COR-L47 (cell line): ENCODE measurements at regions not wholly inside any gene's neighbourhood (a gene's known extent, or its start where the extent isn't known, plus 50 kb on each side); places are given as distances from the start of the nearest gene placed in this dataset.
"Not testable (repeated sequence)": the region's sequence is repeated elsewhere in the genome, so short reads cannot be mapped to it uniquely, and the experiment has no call there.

ENCODE experiments used
- DNase-seq: peaks from one replicate; lab custom pipeline; 2025; lab: John Stamatoyannopoulos, UW

DNA sequence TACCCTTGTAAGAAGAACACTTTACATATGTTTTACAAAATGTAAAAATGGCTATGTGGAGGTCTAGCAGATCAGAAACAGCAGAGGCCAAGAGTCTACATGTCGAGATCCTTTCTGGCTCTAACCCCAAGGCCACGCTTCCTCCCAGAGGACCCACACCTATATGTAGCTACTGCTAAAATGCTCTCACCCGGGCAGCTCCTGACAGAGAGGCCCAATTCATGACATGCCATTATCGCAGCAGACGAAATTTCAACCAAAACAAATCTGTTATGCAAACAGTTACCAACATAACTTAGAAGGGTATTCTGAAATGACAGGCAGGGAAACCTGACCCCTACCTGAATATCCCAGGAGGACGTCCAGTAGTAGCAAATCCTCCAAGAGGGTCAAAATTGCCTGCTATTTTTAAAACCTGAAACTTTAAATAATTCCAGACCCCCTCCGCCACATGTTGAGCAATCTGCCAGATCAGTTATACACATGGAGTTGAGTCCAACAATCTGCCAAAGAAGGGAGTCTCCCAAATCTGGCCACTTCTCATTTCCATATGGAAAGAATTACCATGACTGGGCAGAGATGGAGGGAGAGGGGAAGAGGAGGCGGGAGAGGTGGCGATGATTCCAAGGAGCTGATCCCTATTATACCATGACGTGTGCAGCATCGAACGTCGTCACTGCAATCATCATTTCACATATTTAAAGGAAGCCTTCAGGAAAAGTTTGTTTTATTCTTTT is 192.9 kb upstream of the TBL1X start:
- DNase-seq, result no peak

DNA sequence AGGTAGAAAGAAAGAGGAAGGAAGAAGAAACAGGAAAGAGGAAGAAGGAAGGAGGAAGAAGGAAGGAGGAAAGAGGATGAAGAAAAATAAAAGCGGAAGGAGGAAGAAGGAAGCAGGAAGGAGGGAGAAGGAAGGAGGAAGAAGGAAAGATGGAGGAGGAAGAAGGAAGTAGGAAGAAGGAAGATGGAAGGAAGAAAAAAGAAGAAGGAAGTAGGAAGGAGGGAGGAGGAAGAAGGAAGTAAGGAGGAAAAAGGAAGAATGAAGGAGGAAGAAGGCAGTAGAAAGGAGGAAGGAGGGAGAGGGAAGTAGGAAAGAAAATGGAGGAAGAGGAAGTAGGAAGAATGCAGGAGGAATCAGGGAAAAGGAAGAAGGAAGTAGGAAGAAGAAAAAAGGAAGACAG is 191.1 kb upstream of the TBL1X start:
- no peak for DNase-seq

DNA sequence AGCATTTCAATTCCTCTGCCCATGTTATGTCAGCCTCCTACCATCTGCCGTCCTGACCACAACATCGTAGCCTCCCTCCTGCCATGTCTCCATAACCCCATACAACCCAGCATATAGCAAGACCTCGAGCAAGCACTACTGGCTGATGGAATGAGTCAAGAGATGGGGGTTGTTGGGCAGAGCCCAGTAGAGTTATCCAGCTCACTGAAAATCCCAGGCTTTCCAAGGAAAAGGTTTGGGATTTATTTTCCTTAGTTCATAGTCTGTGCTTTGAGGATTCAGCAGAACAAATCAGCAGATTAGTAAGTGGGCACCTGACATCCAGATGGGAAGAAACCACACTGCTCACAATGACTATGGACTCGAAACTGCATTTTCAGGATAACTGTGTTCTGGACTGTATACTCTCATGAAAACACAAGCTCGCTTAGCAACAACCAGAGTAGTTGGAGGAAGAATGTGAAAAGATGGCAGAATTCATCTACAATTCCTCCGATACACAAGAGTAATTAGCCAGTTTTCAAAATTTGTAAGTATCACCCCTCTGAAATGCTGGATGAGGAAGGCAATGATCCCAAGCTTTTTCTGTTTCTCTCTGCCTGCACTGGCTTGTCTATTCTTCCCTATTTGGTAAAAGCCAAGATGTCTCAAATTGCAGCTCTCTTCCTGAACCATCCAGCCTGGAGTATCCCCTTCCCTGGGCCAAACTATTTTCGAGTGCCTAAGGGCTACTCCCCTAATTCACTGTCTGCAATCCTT is 186.2 kb upstream of the TBL1X start:
- no peak for DNase-seq

DNA sequence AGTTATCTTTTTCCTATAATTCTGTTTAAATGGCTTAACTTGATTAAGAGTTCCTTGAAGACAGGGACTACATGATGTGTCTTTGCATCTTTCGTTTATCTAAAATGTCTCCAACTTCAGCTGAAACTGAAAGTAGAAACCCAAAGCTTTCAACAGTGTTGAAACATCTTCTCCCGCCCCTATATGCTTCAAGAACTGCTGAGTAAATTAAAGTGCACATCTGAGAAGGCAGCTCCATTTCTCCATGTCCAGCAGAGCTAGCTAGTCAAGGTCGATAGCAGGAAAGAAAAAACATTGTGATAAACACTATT is 185.7 kb upstream of the TBL1X start:
- no peak for DNase-seq

DNA sequence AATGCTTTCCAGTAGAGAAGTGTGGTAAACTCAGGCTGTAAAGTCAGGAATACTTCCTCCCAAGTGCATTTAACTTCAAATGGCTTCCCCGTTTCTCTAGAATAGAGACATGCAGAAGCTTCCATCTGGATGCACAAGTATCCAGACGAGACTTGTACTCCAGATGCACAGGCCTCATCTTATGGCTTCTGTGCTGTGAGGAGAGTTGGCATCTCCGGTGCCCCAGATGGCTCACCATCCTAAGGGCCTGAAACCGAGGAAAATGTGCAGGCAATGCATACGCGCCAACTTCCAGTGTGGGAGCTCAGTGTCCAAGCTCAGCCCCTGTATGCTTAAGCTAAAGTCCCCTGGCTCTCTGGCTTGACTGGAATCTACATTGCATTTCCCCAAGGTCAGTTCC is 184.0 kb upstream of the TBL1X start:
- no peak for DNase-seq

DNA sequence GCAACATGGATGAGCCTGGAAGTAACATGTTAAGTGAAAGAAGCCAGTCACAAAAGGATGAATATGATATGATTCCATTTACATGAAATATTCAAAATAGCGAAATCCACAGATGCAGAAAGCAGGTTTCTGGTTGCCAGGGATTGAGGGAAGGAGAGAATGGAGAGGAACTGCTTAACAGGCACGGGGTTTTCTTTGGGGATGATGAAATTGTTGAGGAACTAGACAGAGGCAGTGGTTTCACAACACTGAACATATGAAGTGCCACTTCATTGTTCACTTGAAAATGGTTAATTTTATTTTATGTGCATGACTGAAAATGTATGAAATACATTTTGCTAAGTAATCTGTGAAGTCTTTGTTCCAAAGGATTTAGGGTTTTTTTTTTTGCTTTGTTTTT is 182.5 kb upstream of the TBL1X start:
- DNase-seq, result no peak

DNA sequence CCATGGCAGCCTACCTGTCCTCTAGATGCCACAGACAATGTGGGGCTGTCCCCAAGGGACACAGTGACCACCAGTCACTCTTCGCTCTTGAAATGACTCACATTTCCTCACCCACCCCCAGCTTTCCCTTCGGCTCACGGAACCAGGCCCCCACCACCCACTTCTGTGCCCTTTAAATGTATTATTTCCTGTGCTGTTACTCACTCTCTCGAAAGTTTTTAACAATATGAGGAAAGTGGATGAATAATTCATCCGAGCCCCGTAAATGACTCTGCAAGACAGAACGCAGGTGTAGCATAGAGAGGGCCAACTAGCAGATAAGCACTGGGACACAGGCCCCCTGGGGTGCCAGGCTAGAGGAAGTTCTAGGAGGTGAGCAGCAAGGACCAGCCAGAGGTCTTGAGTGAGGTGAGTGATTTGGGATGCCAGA is 179.5 kb upstream of the TBL1X start:
- DNase-seq, result no peak

DNA sequence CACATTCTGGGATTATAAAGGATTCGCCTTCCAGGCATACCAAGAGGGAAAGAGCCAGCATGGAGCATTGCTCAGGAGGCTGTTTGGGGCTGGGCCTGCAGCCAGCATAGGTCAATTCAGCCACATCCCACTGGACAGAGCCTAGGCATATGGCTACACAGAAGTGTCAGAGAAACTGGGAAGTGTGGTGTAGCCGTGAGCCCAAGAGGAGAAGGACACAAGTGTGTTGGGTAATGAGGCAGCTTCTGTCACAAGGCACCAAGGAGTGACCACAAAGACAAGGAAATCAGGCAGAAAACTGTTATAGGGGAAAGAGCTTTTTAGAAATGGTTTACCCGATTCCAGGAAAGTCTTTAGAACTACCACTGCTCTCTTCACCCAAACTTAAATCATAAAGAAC is 178.6 kb upstream of the TBL1X start:
- no peak for DNase-seq

DNA sequence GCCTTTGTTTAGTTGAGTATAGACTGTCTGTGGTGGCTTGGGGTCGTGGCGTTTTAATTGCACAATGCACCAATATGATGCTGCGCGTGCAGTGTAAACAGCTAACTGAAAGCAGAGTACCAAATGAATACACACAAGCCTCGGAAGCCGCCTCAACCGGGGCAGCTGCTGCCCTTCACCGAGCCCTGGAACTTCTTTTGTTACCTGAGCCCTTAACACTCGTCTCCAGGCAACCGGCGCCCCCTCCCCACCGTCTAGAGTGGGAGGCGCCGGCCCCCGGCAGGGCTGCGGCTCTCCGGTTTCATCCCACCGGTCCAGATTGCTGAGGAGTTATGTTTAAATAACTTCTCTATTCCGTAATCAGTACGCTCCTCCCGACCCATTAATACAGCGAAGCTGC is 173.2 kb upstream of the TBL1X start:
- DNase-seq, result peak; percentile 80

DNA sequence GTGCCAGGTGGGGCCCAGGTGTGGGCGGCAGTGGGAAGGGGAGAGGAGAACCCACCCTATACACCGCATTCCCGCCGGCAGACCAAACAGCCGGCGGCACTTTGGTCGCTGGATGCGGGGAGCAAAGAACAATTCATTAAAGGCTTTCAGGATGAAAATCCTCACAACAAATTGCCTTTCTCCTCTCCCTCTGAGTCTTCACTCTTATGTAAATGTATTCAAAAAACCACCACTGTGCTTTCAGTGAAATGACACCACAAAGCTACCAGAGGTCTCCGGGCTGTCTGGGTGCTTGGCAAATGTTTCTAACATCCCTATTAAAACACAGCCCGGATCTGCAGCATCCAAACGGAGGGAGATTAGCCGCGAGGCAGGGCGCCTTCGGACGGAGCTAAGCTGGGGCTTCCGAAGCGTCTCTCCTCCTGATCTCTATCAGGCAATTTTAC is 171.8 kb upstream of the TBL1X start:
- no peak for DNase-seq

DNA sequence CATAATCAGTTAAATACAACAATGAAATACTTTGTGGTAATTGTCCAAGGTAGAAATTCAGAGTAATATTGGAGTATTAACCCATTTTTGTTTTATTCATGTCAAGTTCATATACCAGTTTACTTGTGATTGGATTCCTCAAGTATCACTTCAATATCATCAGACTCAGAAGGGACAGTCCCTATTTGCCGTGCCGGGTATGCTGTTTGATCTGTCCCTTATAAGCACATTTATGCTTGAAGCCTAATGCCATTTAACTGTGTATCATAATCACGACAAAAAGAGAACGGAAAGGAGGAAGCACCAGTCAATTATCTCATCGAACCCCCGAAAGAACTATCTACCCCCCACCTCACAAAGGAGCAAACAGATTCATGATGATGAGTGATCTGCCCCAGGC is 171.0 kb upstream of the TBL1X start:
- no peak for DNase-seq

DNA sequence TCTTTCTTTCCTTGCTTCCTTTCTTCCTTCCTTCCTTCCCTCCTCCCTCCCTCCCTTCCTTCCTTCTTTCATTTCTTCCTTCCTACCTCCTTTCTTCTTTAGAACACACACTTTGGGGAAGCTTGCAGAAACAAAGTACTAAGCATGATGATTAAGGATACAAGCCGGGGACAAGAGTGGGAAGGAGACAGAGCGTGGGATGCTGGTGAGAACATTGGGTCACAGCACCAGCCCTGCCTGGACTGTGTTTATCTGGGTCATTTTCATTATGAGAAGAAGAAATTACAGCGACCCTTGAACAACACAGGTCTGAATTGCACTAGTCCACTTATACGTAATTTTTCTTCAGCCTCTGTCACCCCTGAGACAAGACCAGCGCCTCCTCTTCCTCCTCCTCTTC is 169.3 kb upstream of the TBL1X start:
- no peak for DNase-seq

DNA sequence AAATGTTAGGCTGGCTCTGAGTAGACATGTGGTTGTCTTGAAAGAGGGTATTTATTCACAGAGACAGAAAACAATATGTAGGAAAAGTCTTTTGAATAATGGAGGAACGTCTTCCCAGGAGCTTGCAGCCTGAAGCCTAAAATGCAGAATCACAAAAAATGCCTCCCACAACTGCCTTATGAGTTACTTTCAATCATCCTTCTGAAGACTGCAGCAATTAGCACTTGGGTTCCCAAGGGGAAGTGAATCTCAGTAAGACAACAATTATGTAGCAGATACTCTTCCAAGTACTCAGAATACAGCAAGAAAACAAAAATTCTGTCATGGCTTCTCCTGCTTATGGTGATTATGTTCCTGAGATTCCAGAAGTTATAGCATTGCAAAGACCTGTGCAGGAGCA is 166.6 kb upstream of the TBL1X start:
- no peak for DNase-seq

DNA sequence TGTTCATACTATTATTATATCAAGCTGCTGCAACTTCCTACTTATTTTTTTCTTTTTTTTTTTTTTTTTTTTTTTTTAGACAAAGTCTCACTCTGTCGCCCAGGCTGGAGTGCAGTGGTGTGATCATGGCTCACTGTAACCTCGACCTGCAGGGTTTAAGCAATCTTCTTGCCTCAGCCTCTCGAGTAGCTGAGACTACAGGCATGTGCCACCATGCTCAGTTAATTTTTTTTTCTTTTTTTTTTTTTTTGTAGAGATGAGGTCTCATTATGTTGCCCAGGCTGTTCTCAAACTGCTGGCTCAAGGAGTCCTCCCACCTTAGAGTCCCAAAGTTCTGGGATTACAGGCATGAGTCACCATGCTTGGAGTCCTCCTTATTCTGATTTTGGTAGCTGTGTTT is 165.2 kb upstream of the TBL1X start:
- DNase-seq, result not testable (repeated sequence)

DNA sequence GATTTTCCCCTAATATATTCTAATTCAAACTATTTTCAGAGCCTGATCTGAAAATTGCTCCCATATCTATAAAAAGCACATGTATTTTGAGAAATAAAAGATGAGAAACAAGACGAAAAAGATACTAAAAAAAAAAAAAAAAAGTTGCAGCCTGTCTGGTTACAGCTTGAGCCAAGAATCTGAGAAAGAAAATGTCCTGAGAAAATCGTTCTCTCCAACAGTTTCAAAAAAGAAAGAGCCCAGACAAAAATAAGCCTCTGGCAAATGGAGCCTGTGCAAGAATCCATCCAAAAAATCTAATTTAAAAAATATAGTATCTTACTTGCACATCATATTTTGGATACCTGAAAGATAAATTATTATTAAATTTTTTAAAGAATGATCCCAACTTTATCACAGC is 163.0 kb upstream of the TBL1X start:
- DNase-seq, result no peak

DNA sequence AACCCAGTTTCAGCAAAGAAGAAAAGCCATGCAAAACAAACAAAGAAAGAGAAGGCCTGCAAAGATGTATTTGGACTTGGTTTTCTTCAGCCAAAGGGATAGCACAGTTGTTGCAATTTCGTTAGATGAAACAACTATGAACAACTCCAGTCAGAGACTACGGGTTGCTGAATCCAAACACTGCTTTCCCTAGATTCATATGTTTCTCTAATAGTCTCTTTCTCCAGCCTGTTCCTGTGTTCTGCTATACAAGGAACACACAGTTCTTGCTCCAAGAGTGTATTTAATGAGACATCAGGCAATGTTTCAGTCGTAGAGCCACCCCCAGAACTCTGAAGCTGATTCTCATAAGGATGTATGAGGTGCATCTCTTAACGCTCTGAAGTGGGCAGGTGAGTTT is 162.5 kb upstream of the TBL1X start:
- DNase-seq, result no peak

DNA sequence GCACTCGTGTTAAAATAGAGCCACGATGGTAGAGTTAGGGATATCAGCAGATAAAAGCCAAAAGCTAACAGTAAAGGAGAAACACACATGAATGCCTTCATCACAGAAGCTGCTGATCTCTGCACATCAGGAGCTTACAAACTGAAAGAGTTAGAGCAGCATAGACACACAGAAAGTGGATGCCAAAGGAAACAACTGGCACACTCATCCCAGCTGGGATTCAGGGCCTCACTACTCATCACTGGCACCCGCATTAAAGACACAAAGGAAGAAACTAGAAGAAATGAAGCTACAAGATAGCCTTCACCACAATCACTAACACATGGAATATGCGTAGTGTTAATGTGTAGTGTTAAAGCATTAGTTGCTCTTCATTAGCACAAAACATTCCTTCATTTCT is 156.4 kb upstream of the TBL1X start:
- no peak for DNase-seq

DNA sequence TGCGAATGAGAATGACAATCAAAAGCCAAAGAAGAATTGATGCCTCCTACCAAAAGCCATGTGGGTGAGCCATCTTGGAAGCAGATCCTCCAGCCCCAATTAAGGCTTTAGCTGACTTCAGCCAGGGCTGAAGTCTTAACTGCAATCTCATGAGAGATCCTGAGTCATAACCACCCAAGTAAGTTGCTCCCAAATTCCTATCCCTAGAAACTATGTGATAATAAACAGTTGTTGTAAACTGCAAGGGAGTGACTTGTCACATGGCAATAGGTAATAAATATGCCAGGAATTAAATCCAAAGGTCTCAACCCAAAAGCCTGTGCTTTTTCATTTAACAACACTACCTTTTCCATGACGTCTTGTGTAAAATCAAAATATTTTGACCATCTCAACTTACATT is 154.2 kb upstream of the TBL1X start:
- DNase-seq, result no peak

DNA sequence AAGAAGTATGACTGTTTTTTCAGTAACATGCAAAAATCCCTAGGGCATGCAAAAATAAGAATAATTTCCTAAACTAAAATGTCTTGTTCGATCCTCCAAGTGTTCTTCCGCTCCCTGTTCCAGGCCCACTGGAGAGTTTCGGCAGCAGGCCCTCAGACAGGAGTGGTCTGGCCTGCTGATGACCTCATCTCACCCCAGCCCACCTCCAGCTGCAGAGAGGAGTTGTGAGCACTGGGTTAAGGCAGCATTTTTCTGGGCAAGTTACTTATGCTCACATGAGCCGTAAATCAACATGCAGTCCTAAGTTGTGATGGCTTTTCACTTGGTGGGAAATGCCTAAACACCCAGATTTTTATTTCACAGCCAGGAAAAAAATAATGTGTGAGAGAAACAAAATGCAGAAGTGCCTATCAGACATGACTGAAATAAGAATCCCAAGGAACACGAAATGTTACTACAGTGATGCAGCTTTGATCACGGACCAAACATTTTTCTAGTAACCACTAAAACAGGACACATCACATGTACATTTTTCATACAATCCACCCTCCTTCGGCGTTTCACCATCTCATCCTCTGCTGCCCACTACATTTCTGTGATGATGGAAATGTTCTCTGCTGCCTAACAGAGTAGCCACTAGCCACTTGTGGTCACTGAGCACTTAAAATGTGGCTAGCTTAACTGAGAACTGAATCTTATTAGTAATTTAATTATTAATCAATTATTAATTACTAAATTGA is 153.3 kb upstream of the TBL1X start:
- no peak for DNase-seq

DNA sequence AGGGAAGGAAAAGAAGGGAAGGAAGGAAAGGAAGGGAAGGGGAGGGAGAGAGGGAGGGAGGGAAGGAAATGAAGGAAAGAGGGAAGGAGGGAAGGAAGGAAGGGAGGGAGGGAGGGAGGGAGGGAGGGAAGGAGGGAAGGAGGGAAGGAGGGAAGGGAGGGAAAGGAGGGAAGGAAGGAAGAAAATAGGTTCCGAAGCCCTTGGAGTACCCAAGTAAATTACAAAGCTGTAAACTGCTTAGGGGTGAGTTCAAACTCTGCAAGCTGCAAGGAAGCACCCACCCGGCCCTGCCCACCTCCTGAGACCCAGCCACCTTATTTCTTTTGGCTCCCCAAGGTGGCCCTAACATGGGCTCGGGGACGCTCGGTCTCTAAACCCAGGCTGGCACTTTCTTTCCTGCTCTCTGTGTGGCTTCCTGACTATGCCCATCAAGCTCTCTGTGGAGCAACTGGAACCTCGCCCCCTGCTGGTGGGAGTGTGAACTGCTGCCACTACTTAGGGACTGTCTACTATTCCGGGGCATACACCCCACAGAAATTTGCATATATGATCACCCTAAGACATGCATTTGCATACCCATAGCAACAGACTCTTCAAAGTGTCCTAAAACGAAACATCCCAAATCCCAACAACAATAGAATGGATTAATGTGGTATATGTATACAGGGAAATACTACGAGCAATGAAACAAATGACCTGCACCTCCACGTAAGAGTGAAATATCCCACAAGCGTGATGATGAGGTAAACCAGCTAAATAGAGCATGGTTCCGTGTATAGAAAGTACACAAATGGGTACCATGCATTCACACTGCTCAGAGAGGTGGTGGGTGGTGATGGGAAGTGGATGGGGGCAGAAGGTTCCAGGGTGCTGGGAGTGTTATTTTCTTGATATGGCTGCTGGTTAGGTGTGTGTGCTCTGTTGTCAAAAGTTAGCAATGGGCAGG is 151.7 kb upstream of the TBL1X start:
- no peak for DNase-seq

DNA sequence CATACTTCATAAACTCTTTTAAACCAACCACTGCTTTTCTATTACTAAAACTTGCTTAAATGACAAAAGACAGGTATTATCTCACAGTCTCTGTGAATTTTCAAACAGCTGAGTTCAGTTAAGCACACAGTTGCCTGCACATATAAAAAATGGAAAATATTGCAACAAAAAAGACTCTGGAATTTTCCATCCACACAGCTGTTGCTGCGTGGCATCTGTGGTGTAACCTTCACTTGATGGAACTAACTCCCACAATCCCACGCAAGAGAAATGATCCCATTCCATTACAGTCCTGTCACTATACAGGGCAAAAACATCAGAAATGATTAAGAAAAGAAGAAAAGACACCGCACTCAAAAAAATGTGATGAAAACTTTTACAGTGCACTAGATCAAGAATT is 149.8 kb upstream of the TBL1X start:
- no peak for DNase-seq

DNA sequence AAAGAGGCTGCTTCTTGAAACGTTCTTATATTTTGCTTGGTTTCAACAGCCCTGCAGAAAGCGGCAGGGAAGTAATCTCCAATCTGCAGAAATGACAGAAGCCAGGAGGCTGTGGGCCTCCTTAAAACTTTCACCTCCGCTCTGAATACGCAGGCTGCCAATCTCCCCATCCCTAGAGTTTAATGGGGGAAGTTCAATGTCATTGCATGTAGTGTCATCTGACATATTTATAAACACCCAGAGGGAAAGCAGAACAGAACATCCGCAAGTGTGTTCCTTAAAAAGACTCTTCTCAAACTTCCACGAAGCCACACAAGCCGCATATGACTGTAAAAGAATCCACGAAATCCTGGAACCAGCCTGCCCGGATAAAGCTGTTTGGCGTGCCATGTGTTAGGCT is 148.8 kb upstream of the TBL1X start:
- DNase-seq, result no peak
